HG02885 (cell line): ENCODE measurements at regions not wholly inside any gene's neighbourhood (a gene's known extent, or its start where the extent isn't known, plus 50 kb on each side); places are given as distances from the start of the nearest gene placed in this dataset.

Experiments
- ATAC-seq: cut with Tn5 transposase; IDR thresholded peaks from one replicate; pipeline ENCODE4 v1.9.1; 2021; ENCODE audit warnings: mild to moderate bottlenecking; ENCODE audit not compliant: unreplicated experiment, poor library complexity

DNA sequence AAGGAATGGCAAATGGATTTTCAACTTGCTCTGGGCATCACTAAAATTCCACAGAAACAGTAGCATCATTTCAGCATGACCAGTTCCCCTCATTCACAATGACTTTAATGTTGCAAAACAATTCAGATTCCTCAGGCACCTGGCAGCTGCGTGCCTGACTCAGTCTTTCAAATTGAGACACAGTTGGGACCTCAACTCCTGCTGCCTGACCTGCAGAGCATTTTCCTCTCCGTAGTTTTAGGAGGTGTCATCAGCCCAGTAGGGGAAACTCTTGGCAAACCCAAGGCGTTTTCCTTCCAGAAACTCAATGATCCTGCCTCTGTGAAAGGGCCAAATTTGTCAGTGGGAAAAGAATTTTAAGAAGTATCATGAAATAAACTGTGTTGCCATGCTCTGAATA lies 388.9 kb downstream of the SPRY1 start:
- no peak for ATAC-seq

DNA sequence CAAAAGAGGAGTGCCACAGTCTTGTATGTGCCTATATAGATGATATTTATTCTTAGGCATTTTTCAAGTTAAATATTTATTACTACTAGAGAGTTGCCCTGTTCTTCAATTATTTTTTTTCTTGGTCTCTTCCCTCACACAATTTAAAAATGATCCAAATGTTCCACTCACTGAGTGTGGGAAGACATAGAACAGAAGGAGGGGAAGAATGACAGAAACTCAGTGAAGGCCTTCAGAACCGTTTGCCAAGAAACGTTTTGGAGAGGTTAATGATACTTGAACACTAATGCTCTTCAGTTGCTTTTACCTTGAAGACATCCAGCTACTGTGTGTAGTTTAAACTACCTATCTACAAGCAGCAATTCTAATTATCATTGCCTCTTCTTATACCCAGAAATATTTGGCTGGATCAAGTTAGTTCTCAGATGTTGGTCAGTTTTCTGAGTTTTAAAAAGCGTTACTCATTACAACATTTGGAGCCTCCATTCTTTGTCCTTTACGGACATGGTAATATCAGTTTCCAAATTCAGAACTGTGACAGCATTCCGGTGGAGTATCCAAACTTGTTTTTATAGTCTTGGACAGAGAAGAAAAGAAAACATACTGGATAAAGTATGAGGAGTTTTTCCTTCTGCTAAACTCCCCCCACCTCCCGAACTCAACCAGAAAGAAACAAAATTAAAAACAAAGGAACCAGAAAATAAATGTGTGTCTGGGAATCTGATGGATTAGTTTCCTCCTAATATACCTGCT lies 389.7 kb downstream of the SPRY1 start:
- ATAC-seq: no peak

- ATAC-seq: no peak
These were observed 390.3 kb downstream of the SPRY1 start for GRCh38 chr4:123786920-123787319.

- no peak for ATAC-seq
These were observed 391.0 kb downstream of the SPRY1 start for GRCh38 chr4:123787512-123788080.

DNA sequence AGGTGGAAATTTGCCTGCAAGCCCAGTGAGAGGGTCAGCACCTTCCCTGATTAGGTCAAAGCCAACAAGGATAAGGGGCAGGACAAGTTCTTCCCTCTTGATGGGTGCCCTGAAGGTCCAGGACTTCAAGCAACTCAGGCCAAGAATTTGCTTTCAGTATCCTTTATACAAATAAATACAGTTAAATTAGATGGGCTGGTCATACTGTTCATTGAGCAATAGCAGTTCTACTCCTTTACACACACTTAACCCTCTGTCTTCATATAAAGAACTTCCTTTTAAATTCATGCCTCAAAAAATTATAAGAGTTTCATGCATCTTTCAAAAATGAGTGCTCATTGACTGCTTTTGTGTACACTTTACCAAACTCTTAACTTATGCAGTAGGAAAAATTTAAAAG lies 392.0 kb downstream of the SPRY1 start:
- ATAC-seq: no peak

DNA sequence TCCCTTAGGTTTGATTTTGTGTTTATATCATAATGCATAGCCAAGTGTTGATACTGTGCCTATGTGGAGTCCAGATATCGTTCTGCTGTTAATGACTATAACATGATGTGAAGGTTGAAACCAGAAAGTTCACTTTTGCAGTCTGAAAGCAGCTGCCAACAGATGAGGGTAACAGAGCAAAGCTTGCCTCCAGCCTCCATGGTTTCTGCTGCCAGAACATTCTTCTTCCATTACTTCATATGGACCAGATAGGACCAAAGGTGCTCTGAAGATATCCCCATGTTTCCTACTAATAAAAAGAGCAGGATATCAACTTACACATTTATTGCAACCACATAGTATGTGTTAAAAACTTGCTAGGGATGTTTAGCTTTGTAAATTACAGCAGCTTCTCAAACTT lies 394.1 kb downstream of the SPRY1 start:
- no peak for ATAC-seq

GRCh38 chr4:123802082-123802645 lies 405.6 kb downstream of the SPRY1 start:
- no peak for ATAC-seq

DNA sequence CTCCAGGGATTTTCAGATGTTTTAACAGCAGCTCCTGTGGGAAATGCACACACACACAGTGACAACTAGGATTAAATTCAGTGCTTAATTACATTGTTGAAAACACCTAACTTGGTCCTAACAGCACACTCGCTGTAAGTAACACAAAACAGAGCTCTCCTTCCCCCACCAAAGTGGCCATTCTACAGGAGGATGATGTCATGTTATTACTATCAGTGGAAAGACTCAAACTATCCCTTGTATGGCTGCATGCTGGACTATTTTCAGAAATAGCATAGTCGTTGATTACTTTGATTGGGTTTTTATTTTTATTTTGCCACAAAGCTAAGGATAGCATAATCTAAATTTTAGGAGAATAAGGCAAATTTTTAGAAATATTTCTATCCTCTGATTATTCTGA lies 406.3 kb downstream of the SPRY1 start:
- no peak for ATAC-seq

GRCh38 chr4:123804196-123804721 lies 407.7 kb downstream of the SPRY1 start:
- no peak for ATAC-seq

DNA sequence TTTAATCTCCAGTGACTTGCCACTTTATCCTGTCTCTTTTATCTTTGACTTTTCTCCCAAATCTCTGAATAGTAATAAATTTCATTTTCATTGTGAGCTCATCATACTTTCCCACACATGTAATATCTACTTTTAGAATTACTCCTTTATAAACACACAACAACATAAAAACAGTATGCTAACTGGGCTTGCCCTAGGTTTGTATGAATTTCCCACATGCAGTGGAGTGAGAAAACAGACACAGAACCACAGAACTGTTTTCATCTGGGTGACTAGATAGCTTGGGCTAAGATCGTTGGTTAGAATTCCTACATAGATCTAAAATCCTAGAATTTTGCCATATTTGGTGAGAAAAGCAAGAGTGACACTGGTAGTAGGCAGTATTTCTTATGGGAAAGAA lies 409.5 kb downstream of the SPRY1 start:
- no peak for ATAC-seq

GRCh38 chr4:123807187-123807586 lies 410.6 kb downstream of the SPRY1 start:
- no peak for ATAC-seq

- no peak for ATAC-seq
These were observed 411.3 kb downstream of the SPRY1 start for GRCh38 chr4:123807866-123808265.

DNA sequence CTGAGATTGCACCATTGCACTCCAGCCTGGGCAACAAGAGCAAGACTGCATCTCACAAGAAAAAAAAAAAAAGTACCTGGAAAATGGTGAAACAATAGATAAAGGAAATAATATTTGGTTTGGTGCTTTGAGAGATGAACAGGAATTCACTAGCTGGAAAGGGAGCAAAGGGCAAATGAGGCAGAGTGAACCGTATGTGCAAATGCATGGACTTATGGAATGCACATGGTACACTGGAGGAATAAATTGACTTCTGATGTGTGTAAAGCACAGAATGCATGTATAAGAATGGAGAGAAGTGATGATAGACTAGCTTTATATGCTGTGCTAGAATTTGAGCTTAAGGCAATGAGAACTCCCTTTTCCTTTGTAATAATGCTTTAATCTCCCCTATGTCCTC lies 413.3 kb downstream of the SPRY1 start:
- no peak for ATAC-seq

- ATAC-seq: peak; percentile 3
These were observed 415.4 kb downstream of the SPRY1 start for GRCh38 chr4:123812066-123812390.

DNA sequence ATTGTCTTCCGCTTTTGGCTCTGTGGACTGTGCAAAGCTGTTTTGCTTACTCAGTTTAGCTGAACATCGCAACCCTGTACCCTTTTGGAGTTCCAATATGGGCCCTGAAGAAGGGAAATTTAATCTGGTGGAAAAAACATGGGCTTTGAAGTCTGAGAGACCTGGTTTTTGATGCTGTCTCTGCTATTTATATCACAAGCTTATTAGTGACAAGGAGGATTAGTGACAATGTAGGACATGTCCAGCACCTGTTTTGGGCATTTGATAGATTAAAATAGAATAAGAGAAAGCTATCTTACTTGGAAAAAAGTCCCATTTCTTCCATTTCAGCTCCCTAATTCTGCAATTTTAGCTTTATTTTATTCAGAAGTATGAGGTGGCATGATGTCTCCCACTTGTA lies 417.3 kb downstream of the SPRY1 start:
- no peak for ATAC-seq

DNA sequence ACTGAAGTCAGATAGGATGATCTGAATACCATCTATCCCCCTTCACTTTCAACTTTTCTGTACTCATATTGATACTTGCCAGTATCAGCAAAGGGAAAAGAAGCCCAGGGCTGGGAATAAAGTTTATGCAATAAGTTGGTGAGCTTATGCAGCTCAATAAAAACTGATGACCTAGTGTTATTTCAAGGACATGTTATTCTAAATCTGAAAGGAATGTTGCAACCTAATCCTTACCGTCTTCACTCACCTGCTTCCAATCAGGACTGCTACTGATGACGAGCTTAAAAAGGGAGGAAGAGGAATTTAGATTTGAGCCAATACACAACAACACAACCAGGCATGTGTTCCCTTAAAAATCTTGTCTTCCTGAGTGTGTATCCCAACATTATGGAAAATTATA lies 419.9 kb downstream of the SPRY1 start:
- no peak for ATAC-seq

DNA sequence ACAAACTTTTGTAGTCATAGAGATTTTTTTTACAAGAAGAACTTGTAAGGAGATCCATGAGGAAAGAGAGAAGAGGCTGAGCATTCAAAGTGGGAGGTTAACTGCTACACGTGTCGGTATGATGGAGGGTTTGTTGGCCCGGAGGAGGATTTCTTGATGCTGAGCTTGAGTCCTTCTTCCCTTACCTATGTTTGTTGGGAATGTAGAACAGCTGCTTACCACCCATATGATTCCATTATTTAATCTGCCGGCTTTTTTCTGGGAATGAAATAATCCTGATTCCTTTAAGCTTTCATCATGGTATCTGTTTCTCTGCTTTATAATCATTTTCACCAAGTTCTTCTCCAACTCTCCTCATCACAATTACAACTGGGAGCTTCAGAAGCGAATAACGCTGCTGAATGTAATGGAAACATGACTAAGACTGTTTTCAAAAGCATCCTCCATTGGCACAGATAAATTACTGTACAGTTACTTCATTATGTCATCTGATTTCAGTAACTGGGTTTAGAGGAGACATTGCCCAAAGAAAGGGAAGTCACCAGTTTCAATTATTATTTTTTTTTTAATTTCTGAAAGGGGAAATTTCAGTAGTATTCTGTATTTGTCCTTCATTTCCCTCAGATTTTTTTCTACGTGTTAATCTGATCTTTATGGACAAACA lies 420.6 kb downstream of the SPRY1 start:
- no peak for ATAC-seq

DNA sequence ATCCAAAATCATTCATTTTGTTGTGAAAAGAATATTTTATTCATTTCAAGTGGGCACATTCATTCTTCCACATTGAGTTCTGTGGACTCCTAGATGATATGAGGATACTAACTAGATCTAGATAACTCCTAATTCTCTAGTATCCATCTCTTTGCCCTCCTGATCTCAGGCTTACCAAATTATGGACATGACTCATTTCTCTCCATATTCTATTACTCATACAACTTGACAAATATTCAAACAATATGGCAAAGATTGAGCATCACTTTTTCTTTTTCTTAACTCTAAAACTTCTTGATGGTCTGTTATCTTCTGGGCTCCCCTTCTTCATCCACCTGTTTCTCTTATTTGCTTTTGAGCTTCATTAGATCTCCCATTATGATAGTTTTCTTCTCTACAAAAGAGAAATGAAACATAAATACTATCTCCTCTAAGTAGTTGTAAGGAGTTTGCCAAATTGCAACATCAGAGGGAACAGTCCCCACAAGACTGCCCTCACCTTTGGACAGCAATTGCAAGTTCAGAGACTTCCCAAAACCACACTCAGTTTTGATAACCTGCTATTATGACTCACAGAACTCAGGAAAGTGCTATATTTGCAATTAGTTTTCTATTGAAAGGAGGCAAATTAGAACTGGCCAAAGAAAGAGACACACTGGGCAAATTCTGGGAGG lies 422.9 kb downstream of the SPRY1 start:
- ATAC-seq: no peak

DNA sequence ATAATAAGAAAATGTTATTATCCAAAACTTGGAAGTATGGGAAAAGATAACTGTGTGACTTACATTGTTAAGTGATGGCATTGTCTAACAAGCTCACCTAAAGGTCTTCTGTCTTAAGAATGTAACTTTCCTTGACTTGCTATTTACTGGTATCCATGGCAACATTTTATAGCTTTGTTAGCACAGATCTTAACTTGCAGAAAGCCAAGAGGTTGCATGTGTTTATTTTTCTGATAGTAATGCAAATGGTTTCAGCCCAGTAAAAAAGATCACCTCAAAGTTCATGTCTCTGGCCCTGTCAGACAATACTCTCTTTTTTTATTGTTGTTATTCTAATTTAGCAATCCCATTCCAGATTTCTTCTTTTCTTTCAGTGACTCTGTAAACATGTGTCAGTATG lies 425.3 kb downstream of the SPRY1 start:
- no peak for ATAC-seq

DNA sequence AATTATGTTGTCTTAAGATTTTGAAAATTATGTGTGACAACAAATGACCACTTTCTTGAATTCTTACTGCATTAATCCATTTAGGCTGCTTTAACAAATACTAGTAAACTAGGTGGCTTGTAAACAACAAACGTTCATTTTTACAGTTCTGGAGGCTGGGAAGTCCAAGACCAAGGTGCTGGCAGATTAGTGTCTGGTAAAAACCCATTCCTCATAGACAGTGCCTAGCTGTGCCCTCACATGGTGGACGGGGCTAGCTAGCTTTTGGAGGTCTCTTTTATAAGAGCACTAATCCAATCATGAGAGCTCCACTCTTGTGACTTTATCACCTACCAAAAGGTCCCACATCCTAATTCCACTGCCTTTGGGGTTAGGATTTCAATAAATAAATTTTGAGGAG lies 425.8 kb downstream of the SPRY1 start:
- no peak for ATAC-seq

DNA sequence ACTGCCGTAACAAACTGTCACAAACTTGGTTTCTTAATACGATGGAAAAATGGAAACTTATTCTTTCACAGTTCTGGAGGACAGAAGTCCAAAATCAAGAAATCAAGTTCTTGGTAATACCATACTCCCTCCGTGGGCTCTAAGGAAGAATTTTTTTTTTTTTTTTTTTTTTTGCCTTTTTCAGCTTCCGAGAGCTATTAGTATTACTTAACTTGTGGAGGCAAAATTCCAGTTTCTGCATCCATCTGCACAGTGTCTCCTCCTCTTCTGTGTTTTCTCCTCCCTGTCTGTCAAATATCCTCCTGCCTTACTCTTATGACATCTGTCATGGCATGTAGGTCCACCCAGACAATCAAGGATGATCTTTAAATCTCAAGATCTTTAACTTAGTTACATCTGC lies 426.6 kb downstream of the SPRY1 start:
- ATAC-seq: no peak
